GM12892 (cell line): ENCODE measurements at regions not wholly inside any gene's neighbourhood (a gene's known extent, or its start where the extent isn't known, plus 50 kb on each side); places are given as distances from the start of the nearest gene placed in this dataset.

Experiments
- POLR2A ChIP-seq: IDR thresholded peaks from 2 replicates; pipeline ENCODE4 v1.6.1; 2011; ENCODE audit warnings: low read depth, low read length, control low read depth
- TAF1 ChIP-seq: IDR thresholded peaks from 2 replicates; pipeline ENCODE4 v1.6.1; 2011; ENCODE audit warnings: low read depth, mild to moderate bottlenecking, control low read depth, low read length, borderline replicate concordance

DNA sequence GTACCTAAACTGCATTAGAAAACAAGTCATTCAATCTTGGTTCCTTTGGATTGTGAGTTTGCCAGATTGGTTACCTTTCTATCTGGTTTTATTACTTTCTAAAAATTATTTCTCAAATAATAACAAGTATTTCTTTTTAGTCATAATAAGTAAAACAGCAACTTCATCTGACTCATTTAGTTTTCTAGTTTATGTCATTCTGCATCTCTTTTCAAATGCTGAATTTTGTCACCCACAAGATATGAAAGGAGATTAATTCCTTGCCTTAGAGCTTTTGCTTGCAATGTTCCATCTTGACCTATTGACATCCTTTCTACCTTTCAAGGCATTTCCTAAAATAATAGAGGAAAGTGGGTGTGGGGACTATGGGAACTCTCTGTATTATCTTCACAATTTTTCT lies 253.6 kb upstream of the PEX5L start:
- no peak for TF ChIP-seq POLR2A
- TF ChIP-seq TAF1, result no peak
